ENCODE measurements at regions not wholly inside any gene's neighbourhood (a gene's known extent, or its start where the extent isn't known, plus 50 kb on each side); places are given as distances from the start of the nearest gene placed in this dataset.
A peak's percentile ranks its signal among the peaks of the same experiment; 100 is the strongest.
"Not testable (repeated sequence)": the region's sequence is repeated elsewhere in the genome, so short reads cannot be mapped to it uniquely, and the experiment has no call there.

GRCh38 chr2:224175538-224175937, 136.5 kb upstream of the SERPINE2 start:
- Mint-ChIP-seq H3K27me3 (peaks cover 2 to 54% (median 5%) of the 10 kb centered on the region in 5 donors), H3K9me3 (peaks cover 0 to 13% (median 0%) of the 10 kb centered on the region in 9 donors), H3K4me1 (no peaks in the 10 kb centered on the region), H3K27ac (no peak overlapping the region), H3K36me3 (no peaks in the 10 kb centered on the region), H3K4me3 (no peak overlapping the region)
- no peak for DNase-seq
- POLR2A ChIA-PET: no interaction called here
- ATAC-seq: no peak

- no peak overlapping the region for H3K27ac Mint-ChIP-seq
- no peak overlapping the region for H3K4me3 Mint-ChIP-seq
- H3K36me3 Mint-ChIP-seq: no peaks in the 10 kb centered on the region
- POLR2A ChIA-PET: no interaction called here
- ATAC-seq (no peak), DNase-seq (no peak)
- H3K9me3 Mint-ChIP-seq: peaks cover 0 to 8% (median 0%) of the 10 kb centered on the region in 9 donors
- no peaks in the 10 kb centered on the region for H3K4me1 Mint-ChIP-seq
- peaks cover 2 to 54% (median 4%) of the 10 kb centered on the region in 5 donors for H3K27me3 Mint-ChIP-seq
Observed at GRCh38 chr2:224174990-224175389, 135.9 kb upstream of the SERPINE2 start.

GRCh38 chr2:224174521-224174920, 135.4 kb upstream of the SERPINE2 start:
- POLR2A ChIA-PET: no interaction called here
- no peaks in the 10 kb centered on the region for H3K36me3 Mint-ChIP-seq
- H3K27me3 Mint-ChIP-seq: peaks cover 2 to 54% (median 4%) of the 10 kb centered on the region in 5 donors
- H3K4me1 Mint-ChIP-seq: no peaks in the 10 kb centered on the region
- ATAC-seq (no peak), DNase-seq (no peak)
- no peak overlapping the region for H3K4me3 Mint-ChIP-seq
- H3K9me3 Mint-ChIP-seq: peaks cover 0 to 3% (median 0%) of the 10 kb centered on the region in 9 donors
- no peak overlapping the region for H3K27ac Mint-ChIP-seq

DNA sequence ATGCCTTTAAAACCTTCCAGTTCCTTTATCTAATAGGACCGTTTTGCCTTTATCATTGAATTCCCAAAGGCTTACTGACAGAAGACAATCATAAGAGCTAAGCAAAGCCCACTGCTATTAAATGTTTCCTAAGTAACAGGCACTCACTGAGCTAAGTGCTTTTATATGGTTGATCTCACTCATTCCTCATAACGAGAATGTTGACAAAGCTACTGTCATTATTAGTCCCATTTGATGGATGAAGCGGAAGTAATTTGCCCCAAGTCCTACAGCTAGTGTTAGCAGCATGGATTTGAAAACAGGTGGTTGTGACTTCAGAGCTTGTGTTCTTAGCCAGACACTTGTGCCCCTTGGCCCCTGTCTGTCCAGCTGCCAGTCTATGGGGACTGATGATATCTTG, 134.8 kb upstream of the SERPINE2 start:
- POLR2A ChIA-PET: no interaction called here
- DNase-seq: no peak
- Mint-ChIP-seq H3K27me3 (peaks cover 2 to 54% (median 4%) of the 10 kb centered on the region in 5 donors), H3K4me3 (no peak overlapping the region), H3K27ac (no peak overlapping the region), H3K4me1 (no peaks in the 10 kb centered on the region), H3K36me3 (no peaks in the 10 kb centered on the region), H3K9me3 (peaks cover 0 to under 1% (median 0%) of the 10 kb centered on the region in 9 donors)
- no peak for ATAC-seq

GRCh38 chr2:224173210-224173609, 134.1 kb upstream of the SERPINE2 start:
- Mint-ChIP-seq H3K36me3 (no peaks in the 10 kb centered on the region), H3K4me1 (no peaks in the 10 kb centered on the region), H3K27ac (no peak overlapping the region), H3K4me3 (no peak overlapping the region), H3K27me3 (peaks cover 2 to 54% (median 4%) of the 10 kb centered on the region in 5 donors), H3K9me3 (peaks cover 0 to 3% (median 0%) of the 10 kb centered on the region in 9 donors)
- DNase-seq: no peak
- POLR2A ChIA-PET: no interaction called here
- no peak for ATAC-seq

- Mint-ChIP-seq H3K27ac (no peak overlapping the region), H3K4me1 (no peaks in the 10 kb centered on the region), H3K27me3 (peaks cover 0 to 36% (median 5%) of the 10 kb centered on the region in 5 donors), H3K4me3 (no peak overlapping the region), H3K9me3 (peaks cover 0 to 8% (median 0%) of the 10 kb centered on the region in 9 donors), H3K36me3 (no peaks in the 10 kb centered on the region)
- POLR2A ChIA-PET: no interaction called here
- ATAC-seq (no peak), DNase-seq (no peak)
Observed at GRCh38 chr2:224171226-224171625, 132.1 kb upstream of the SERPINE2 start.

DNA sequence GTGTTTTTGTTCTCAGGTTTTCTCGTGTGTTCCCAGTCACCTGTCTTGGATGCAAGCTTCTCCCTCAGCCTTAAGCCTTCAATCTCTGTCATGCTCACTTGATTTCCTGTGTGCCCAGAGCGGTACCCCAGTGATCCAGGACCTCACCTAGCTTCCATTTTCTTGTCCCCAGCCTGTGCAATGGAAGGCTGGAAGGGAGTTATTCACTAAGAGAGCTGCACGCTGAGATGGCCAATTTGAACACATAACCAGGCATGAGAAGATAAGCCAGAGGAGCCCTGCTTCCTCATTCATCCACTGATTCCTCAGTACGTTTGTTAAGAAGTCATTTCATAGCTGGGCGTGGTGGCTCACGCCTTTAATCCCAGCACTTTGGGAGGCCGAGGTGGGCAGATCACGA, 130.8 kb upstream of the SERPINE2 start:
- ATAC-seq (no peak), DNase-seq (no peak)
- Mint-ChIP-seq H3K4me3 (peak overlapping the region in 1 of 10 donors; percentile 22), H3K4me1 (no peaks in the 10 kb centered on the region), H3K36me3 (no peaks in the 10 kb centered on the region), H3K27me3 (peaks cover 2 to 32% (median 7%) of the 10 kb centered on the region in 5 donors), H3K9me3 (peaks cover 0 to 8% (median 0%) of the 10 kb centered on the region in 9 donors), H3K27ac (no peak overlapping the region)
- POLR2A ChIA-PET: no interaction called here

DNA sequence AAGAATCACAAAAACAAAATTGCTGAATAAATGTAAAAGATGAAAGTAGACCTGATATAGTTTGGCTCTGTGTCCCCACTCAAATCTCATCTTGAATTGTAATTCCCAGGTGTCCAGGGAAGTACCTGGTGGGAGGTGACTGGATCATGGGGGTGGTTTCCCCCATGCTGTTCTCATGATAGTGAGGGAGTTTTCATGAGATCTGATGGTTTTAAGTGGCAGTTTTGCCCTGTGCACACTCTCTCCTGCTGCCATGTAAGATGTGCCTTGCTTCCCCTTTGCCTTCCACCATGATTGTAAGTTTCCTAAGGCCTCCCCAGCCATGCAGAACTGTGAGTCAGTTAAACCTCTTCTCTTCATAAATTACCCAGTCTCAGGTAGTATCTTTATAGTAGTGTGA, 128.7 kb upstream of the SERPINE2 start:
- H3K4me3 Mint-ChIP-seq, ATAC-seq, H3K27ac Mint-ChIP-seq, H3K36me3 Mint-ChIP-seq, POLR2A ChIA-PET, DNase-seq, H3K9me3 Mint-ChIP-seq, H3K4me1 Mint-ChIP-seq: not testable (repeated sequence)
- peaks cover 5 to 32% (median 15%) of the 10 kb centered on the region in 5 donors for H3K27me3 Mint-ChIP-seq

DNA sequence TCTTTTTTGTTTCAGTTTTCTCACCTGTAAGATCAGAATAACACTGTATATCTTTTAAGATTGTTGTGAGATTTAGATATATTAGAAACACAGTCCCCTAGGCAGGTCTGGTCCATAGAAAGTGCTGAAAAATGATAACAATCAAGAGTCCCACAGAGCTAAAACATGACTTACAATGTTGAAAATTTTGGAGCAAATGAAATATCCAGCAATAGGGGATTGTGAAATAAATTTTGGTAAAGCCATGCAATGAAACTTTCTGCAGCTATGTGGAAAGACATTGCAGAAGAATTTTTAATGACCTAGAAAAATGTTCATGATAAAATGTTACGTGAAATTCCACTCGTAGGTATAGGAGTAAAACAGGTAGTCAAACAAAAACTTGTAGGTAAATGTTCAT, 127.6 kb upstream of the SERPINE2 start:
- H3K36me3 Mint-ChIP-seq: no peaks in the 10 kb centered on the region
- H3K4me1 Mint-ChIP-seq: no peaks in the 10 kb centered on the region
- H3K27me3 Mint-ChIP-seq: peaks cover 5 to 25% (median 15%) of the 10 kb centered on the region in 5 donors
- H3K9me3 Mint-ChIP-seq: peaks cover 0 to 8% (median 0%) of the 10 kb centered on the region in 9 donors
- DNase-seq (no peak), ATAC-seq (no peak)
- no peak overlapping the region for H3K27ac Mint-ChIP-seq
- POLR2A ChIA-PET: no interaction called here
- no peak overlapping the region for H3K4me3 Mint-ChIP-seq

DNA sequence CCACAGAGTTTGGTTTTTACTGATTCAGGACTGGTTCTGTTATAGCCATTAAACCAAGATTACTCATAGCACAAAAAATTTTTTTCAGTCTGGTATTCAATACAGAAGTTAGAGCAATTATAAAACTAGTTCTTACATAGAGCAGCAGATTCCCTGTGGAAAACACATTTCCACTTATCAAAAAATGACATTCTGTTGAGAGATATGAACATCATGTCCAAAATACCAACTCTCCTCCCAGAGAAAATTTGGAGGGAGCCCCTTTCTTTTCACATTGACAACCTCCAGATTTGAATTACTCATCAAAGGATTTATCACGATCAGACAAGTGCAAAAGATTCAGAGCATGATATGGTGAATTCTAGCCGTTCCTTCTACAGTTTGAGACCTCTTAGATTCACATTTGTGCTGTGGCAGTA, 126.8 kb upstream of the SERPINE2 start:
- DNase-seq (no peak), ATAC-seq (no peak)
- H3K27ac Mint-ChIP-seq: no peak overlapping the region
- no peaks in the 10 kb centered on the region for H3K36me3 Mint-ChIP-seq
- no peak overlapping the region for H3K4me3 Mint-ChIP-seq
- POLR2A ChIA-PET: no interaction called here
- H3K27me3 Mint-ChIP-seq: peaks cover 5 to 17% (median 15%) of the 10 kb centered on the region in 5 donors
- H3K9me3 Mint-ChIP-seq: peaks cover 0 to 8% (median 0%) of the 10 kb centered on the region in 9 donors
- no peaks in the 10 kb centered on the region for H3K4me1 Mint-ChIP-seq

GRCh38 chr2:224163566-224164307, 124.7 kb upstream of the SERPINE2 start:
- H3K4me3 Mint-ChIP-seq: no peak overlapping the region
- peaks cover 0 to 8% (median 0%) of the 10 kb centered on the region in 9 donors for H3K9me3 Mint-ChIP-seq
- H3K27ac Mint-ChIP-seq: no peak overlapping the region
- POLR2A ChIA-PET: no interaction called here
- H3K27me3 Mint-ChIP-seq: peaks cover 5 to 21% (median 16%) of the 10 kb centered on the region in 5 donors
- no peaks in the 10 kb centered on the region for H3K36me3 Mint-ChIP-seq
- no peak for DNase-seq
- no peaks in the 10 kb centered on the region for H3K4me1 Mint-ChIP-seq
- ATAC-seq: no peak

- POLR2A ChIA-PET: no interaction called here
- peaks cover 5 to 24% (median 17%) of the 10 kb centered on the region in 5 donors for H3K27me3 Mint-ChIP-seq
Observed at GRCh38 chr2:224162122-224162521, 123.0 kb upstream of the SERPINE2 start.

DNA sequence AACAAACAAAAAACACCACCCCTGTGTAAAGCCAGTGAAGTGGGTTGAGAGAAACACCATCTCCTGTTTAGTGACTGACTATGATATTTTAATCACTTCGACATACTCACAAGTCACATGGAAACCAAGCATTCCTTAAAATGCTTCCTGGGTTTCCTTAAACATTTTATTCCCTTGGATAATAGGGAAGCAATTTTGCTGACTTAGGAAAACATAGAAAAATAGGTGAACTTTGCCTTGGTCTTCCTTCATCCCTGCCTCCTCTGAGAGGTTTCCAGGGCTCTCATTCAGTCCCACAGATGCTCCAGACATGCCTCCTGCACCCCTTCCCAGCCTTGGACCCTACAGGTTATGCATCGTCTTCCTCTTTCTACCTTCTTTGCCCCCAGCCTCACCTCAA, 122.6 kb upstream of the SERPINE2 start:
- ATAC-seq (no peak), DNase-seq (no peak)
- no peaks in the 10 kb centered on the region for H3K4me1 Mint-ChIP-seq
- POLR2A ChIA-PET: no interaction called here
- no peaks in the 10 kb centered on the region for H3K36me3 Mint-ChIP-seq
- H3K9me3 Mint-ChIP-seq: no peaks in the 10 kb centered on the region
- H3K27ac Mint-ChIP-seq: no peak overlapping the region
- peaks cover 5 to 24% (median 17%) of the 10 kb centered on the region in 5 donors for H3K27me3 Mint-ChIP-seq
- no peak overlapping the region for H3K4me3 Mint-ChIP-seq

More at GRCh38 chr2:224162122-224162521, 123.0 kb upstream of the SERPINE2 start:
- ATAC-seq (no peak), DNase-seq (no peak)
- Mint-ChIP-seq H3K4me1 (no peaks in the 10 kb centered on the region), H3K36me3 (no peaks in the 10 kb centered on the region), H3K27ac (no peak overlapping the region), H3K9me3 (no peaks in the 10 kb centered on the region), H3K4me3 (no peak overlapping the region)

- POLR2A ChIA-PET: no interaction called here
- no peak for ATAC-seq
- H3K4me3 Mint-ChIP-seq: no peak overlapping the region
- no peaks in the 10 kb centered on the region for H3K4me1 Mint-ChIP-seq
- H3K36me3 Mint-ChIP-seq: no peaks in the 10 kb centered on the region
- peaks cover 5 to 24% (median 16%) of the 10 kb centered on the region in 5 donors for H3K27me3 Mint-ChIP-seq
- H3K27ac Mint-ChIP-seq: no peak overlapping the region
- no peaks in the 10 kb centered on the region for H3K9me3 Mint-ChIP-seq
- DNase-seq: no peak
Observed at GRCh38 chr2:224160917-224161316, 121.8 kb upstream of the SERPINE2 start.

Data from naive thymus-derived CD8-positive, alpha-beta T cell (primary cell).